ENCODE measurements at regions not wholly inside any gene's neighbourhood (a gene's known extent, or its start where the extent isn't known, plus 50 kb on each side); places are given as distances from the start of the nearest gene placed in this dataset.

- 37% methylated on average over 4 of the region's 4 CpGs for WGBS
- DNase-seq (ENCODE audit: extremely low spot score), result no peak
- H3K4me3 ChIP-seq, result no peak overlapping the region
- H3K36me3 ChIP-seq, result no peaks in the 10 kb centered on the region
- TF ChIP-seq CTCF (IDR thresholded peaks at IDR 0.05) (no peak), EP300 (IDR thresholded peaks at IDR 0.05) (no peak), POLR2A (IDR thresholded peaks at IDR 0.05; ENCODE audit: low read depth) (no peak), POLR2AphosphoS5 (IDR thresholded peaks at IDR 0.05) (no peak)
- H3K9me3 ChIP-seq, result no peaks in the 10 kb centered on the region
- intact Hi-C loops (cut with DNase I), result no loop called here
- H3K27ac ChIP-seq (replicated peaks in 1 of 4), result no peak overlapping the region
- H3K4me1 ChIP-seq, result no peaks in the 10 kb centered on the region
- H3K27me3 ChIP-seq, result no peaks in the 10 kb centered on the region
Observed at GRCh38 chr9:73269430-73270101, 117.9 kb downstream of the ANXA1 start.

- Histone ChIP-seq H3K9me3 (no peaks in the 10 kb centered on the region), H3K36me3 (no peaks in the 10 kb centered on the region), H3K4me1 (no peaks in the 10 kb centered on the region), H3K27ac (replicated peaks in 1 of 4) (no peak overlapping the region), H3K4me3 (no peak overlapping the region), H3K27me3 (no peaks in the 10 kb centered on the region)
- intact Hi-C loops (cut with DNase I), result no loop called here
- 59% methylated on average over 3 of the region's 3 CpGs for WGBS
- no peak for DNase-seq (ENCODE audit: extremely low spot score)
- TF ChIP-seq EP300 (IDR thresholded peaks at IDR 0.05), result no peak
- no peak for TF ChIP-seq POLR2A (IDR thresholded peaks at IDR 0.05; ENCODE audit: low read depth)
- no peak for TF ChIP-seq POLR2AphosphoS5 (IDR thresholded peaks at IDR 0.05)
- TF ChIP-seq CTCF (IDR thresholded peaks at IDR 0.05), result no peak
Observed at GRCh38 chr9:73270967-73271721, 119.5 kb downstream of the ANXA1 start.

GRCh38 chr9:73280113-73280512 is 128.4 kb downstream of the ANXA1 start:
- Histone ChIP-seq H3K4me3 (no peak overlapping the region), H3K9me3 (no peaks in the 10 kb centered on the region), H3K27ac (replicated peaks in 1 of 4) (no peak overlapping the region), H3K27me3 (no peaks in the 10 kb centered on the region), H3K4me1 (no peaks in the 10 kb centered on the region), H3K36me3 (no peaks in the 10 kb centered on the region)
- intact Hi-C loops (cut with DNase I), result no loop called here
- DNase-seq (ENCODE audit: extremely low spot score), result no peak
- no peak for TF ChIP-seq EP300 (IDR thresholded peaks at IDR 0.05)
- TF ChIP-seq CTCF (IDR thresholded peaks at IDR 0.05), result no peak
- no peak for TF ChIP-seq POLR2A (IDR thresholded peaks at IDR 0.05; ENCODE audit: low read depth)
- TF ChIP-seq POLR2AphosphoS5 (IDR thresholded peaks at IDR 0.05), result no peak
- 79% methylated on average over 3 of the region's 3 CpGs for WGBS

DNA sequence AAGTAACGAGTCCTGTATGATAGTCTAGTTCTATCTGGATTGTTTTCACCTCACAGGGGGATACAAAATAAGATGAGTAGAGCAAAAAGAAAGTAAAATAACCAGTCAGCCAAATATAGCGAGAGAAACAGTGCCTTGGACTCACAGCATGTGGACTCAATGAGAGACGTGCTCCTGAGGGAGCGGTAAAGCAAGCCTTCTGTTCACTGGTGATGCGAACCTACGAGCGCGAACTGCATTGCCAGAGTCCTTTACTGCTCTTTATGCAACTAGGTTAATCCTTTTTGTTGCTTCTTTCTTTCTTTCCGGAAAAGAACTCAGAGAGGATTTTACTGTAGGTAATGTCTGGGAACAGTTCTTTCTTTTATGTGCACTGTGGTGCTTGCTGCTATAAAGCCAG is 132.7 kb downstream of the ANXA1 start:
- no peak for DNase-seq (ENCODE audit: extremely low spot score)
- Histone ChIP-seq H3K4me3 (no peak overlapping the region), H3K27me3 (no peaks in the 10 kb centered on the region), H3K36me3 (no peaks in the 10 kb centered on the region), H3K4me1 (no peaks in the 10 kb centered on the region), H3K27ac (replicated peaks in 1 of 4) (no peak overlapping the region), H3K9me3 (no peaks in the 10 kb centered on the region)
- TF ChIP-seq POLR2A (IDR thresholded peaks at IDR 0.05; ENCODE audit: low read depth) (no peak), POLR2AphosphoS5 (IDR thresholded peaks at IDR 0.05) (no peak), CTCF (IDR thresholded peaks at IDR 0.05) (no peak), EP300 (IDR thresholded peaks at IDR 0.05) (no peak)
- 89% methylated on average over 9 of the region's 9 CpGs for WGBS
- intact Hi-C loops (cut with DNase I), result no loop called here

All from esophagus muscularis mucosa (tissue), 4 donors.